ENCODE measurements at regions not wholly inside any gene's neighbourhood (a gene's known extent, or its start where the extent isn't known, plus 50 kb on each side); places are given as distances from the start of the nearest gene placed in this dataset.

DNA sequence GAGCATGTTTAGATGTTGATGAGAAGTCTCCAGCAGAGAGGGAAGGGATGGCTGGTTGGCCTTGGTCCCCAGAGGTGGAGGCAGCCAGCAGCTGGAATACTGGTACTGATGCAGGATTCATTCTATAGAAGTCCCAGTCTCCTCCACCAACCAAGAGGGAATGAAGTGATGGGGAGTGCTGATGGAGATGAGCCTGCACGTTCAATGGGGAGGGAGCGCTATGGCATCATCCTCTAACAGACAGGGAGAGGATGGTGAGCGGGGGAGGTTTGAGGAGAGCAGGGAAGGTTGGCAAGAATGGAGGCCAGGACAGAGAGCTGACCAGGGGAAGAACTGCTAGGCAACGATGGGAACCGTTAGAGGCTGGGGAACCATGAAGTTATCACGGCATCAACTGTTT, 159.8 kb upstream of the MVB12B start:
- H3K27me3 ChIP-seq (ENCODE audit: insufficient read depth, low read depth), result no peaks in the 10 kb centered on the region
- no peak overlapping the region for H3K9ac ChIP-seq
- no peaks in the 10 kb centered on the region for H4K20me1 ChIP-seq (ENCODE audit: insufficient read depth)
- H3K79me2 ChIP-seq (ENCODE audit: insufficient read depth, low read depth), result no peaks in the 10 kb centered on the region
- H3K4me2 ChIP-seq, result no peak overlapping the region
- H3K36me3 ChIP-seq (ENCODE audit: insufficient read depth), result no peaks in the 10 kb centered on the region
- TF ChIP-seq, protein P1, sequence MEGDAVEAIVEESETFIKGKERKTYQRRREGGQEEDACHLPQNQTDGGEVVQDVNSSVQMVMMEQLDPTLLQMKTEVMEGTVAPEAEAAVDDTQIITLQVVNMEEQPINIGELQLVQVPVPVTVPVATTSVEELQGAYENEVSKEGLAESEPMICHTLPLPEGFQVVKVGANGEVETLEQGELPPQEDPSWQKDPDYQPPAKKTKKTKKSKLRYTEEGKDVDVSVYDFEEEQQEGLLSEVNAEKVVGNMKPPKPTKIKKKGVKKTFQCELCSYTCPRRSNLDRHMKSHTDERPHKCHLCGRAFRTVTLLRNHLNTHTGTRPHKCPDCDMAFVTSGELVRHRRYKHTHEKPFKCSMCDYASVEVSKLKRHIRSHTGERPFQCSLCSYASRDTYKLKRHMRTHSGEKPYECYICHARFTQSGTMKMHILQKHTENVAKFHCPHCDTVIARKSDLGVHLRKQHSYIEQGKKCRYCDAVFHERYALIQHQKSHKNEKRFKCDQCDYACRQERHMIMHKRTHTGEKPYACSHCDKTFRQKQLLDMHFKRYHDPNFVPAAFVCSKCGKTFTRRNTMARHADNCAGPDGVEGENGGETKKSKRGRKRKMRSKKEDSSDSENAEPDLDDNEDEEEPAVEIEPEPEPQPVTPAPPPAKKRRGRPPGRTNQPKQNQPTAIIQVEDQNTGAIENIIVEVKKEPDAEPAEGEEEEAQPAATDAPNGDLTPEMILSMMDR (conservative IDR thresholded peaks at IDR 0.05; ENCODE audit: low read depth, low read length), result no peak
- no peak overlapping the region for H3K4me3 ChIP-seq (IDR thresholded peaks at IDR 0.05; ENCODE audit: insufficient read depth, low read depth, low read length)
- no peaks in the 10 kb centered on the region for H3K4me1 ChIP-seq (ENCODE audit: low read depth, poor library complexity, severe bottlenecking)
- H3K27ac ChIP-seq, result no peak overlapping the region
- no peak overlapping the region for H2AFZ ChIP-seq (ENCODE audit: low read depth)

GRCh38 chr9:126169736-126170135, 156.9 kb upstream of the MVB12B start:
- Histone ChIP-seq H3K4me3 (IDR thresholded peaks at IDR 0.05; ENCODE audit: insufficient read depth, low read depth, low read length) (no peak overlapping the region), H3K36me3 (ENCODE audit: insufficient read depth) (no peaks in the 10 kb centered on the region), H2AFZ (ENCODE audit: low read depth) (no peak overlapping the region), H3K4me1 (ENCODE audit: low read depth, poor library complexity, severe bottlenecking) (no peaks in the 10 kb centered on the region), H4K20me1 (ENCODE audit: insufficient read depth) (no peaks in the 10 kb centered on the region), H3K79me2 (ENCODE audit: insufficient read depth, low read depth) (no peaks in the 10 kb centered on the region), H3K27me3 (ENCODE audit: insufficient read depth, low read depth) (no peaks in the 10 kb centered on the region), H3K27ac (no peak overlapping the region), H3K4me2 (no peak overlapping the region), H3K9ac (no peak overlapping the region)
- TF ChIP-seq, protein P1 (conservative IDR thresholded peaks at IDR 0.05; ENCODE audit: low read depth, low read length), result no peak

GRCh38 chr9:126170286-126170823, 156.3 kb upstream of the MVB12B start:
- TF ChIP-seq, protein P1 (conservative IDR thresholded peaks at IDR 0.05; ENCODE audit: low read depth, low read length), result no peak
- Histone ChIP-seq H3K4me2 (no peak overlapping the region), H3K9ac (no peak overlapping the region), H4K20me1 (ENCODE audit: insufficient read depth) (no peaks in the 10 kb centered on the region), H3K4me1 (ENCODE audit: low read depth, poor library complexity, severe bottlenecking) (no peaks in the 10 kb centered on the region), H2AFZ (ENCODE audit: low read depth) (no peak overlapping the region), H3K27me3 (ENCODE audit: insufficient read depth, low read depth) (no peaks in the 10 kb centered on the region), H3K27ac (no peak overlapping the region), H3K4me3 (IDR thresholded peaks at IDR 0.05; ENCODE audit: insufficient read depth, low read depth, low read length) (no peak overlapping the region), H3K36me3 (ENCODE audit: insufficient read depth) (no peaks in the 10 kb centered on the region), H3K79me2 (ENCODE audit: insufficient read depth, low read depth) (no peaks in the 10 kb centered on the region)

- no peak overlapping the region for H3K9ac ChIP-seq
- no peak overlapping the region for H2AFZ ChIP-seq (ENCODE audit: low read depth)
- no peak overlapping the region for H3K4me2 ChIP-seq
- no peaks in the 10 kb centered on the region for H3K79me2 ChIP-seq (ENCODE audit: insufficient read depth, low read depth)
- H3K4me1 ChIP-seq (ENCODE audit: low read depth, poor library complexity, severe bottlenecking), result no peaks in the 10 kb centered on the region
- no peak overlapping the region for H3K27ac ChIP-seq
- no peak overlapping the region for H3K4me3 ChIP-seq (IDR thresholded peaks at IDR 0.05; ENCODE audit: insufficient read depth, low read depth, low read length)
- H3K27me3 ChIP-seq (ENCODE audit: insufficient read depth, low read depth), result no peaks in the 10 kb centered on the region
- H3K36me3 ChIP-seq (ENCODE audit: insufficient read depth), result no peaks in the 10 kb centered on the region
- TF ChIP-seq, protein P1 (conservative IDR thresholded peaks at IDR 0.05; ENCODE audit: low read depth, low read length), result no peak
- H4K20me1 ChIP-seq (ENCODE audit: insufficient read depth), result no peaks in the 10 kb centered on the region
These were observed 155.0 kb upstream of the MVB12B start for GRCh38 chr9:126171641-126172040.
